ENCODE measurements at regions not wholly inside any gene's neighbourhood (a gene's known extent, or its start where the extent isn't known, plus 50 kb on each side); places are given as distances from the start of the nearest gene placed in this dataset.

GRCh38 chr9:29778281-29778849 lies 2205.1 kb upstream of the C9orf72 start:
- DNase-seq, result no peak

- no peak for DNase-seq
Observed at GRCh38 chr9:29793970-29794369, 2220.7 kb upstream of the C9orf72 start.

- no peak for DNase-seq
Observed at GRCh38 chr9:29796291-29796952, 2223.1 kb upstream of the C9orf72 start.

- no peak for DNase-seq
Observed at GRCh38 chr9:29798599-29798998, 2225.3 kb upstream of the C9orf72 start.

GRCh38 chr9:29799227-29799626 lies 2225.9 kb upstream of the C9orf72 start:
- no peak for DNase-seq

GRCh38 chr9:29800821-29801220 lies 2227.5 kb upstream of the C9orf72 start:
- DNase-seq, result no peak

GRCh38 chr9:29802454-29802853 lies 2229.2 kb upstream of the C9orf72 start:
- DNase-seq, result no peak

GRCh38 chr9:29806937-29807618 lies 2233.8 kb upstream of the C9orf72 start:
- no peak for DNase-seq

- DNase-seq, result no peak
Observed at GRCh38 chr9:29816954-29817703, 2243.8 kb upstream of the C9orf72 start.

- no peak for DNase-seq
Observed at GRCh38 chr9:29822458-29822857, 2249.2 kb upstream of the C9orf72 start.

- DNase-seq, result no peak
Observed at GRCh38 chr9:29826421-29826820, 2253.1 kb upstream of the C9orf72 start.

- DNase-seq, result no peak
Observed at GRCh38 chr9:29830821-29831220, 2257.5 kb upstream of the C9orf72 start.

GRCh38 chr9:29838491-29839020 lies 2265.3 kb upstream of the C9orf72 start:
- no peak for DNase-seq

- DNase-seq, result no peak
Observed at GRCh38 chr9:29844251-29844650, 2271.0 kb upstream of the C9orf72 start.

- no peak for DNase-seq
Observed at GRCh38 chr9:29850664-29851063, 2277.4 kb upstream of the C9orf72 start.

GRCh38 chr9:29861803-29862202 lies 2288.5 kb upstream of the C9orf72 start:
- no peak for DNase-seq

- DNase-seq, result no peak
Observed at GRCh38 chr9:29865764-29866313, 2292.6 kb upstream of the C9orf72 start.

- DNase-seq, result no peak
Observed at GRCh38 chr9:29866556-29866955, 2293.3 kb upstream of the C9orf72 start.

- no peak for DNase-seq
Observed at GRCh38 chr9:29873579-29873978, 2300.3 kb upstream of the C9orf72 start.

- DNase-seq, result no peak
Observed at GRCh38 chr9:29875547-29875946, 2302.3 kb upstream of the C9orf72 start.

- DNase-seq, result no peak
Observed at GRCh38 chr9:29882767-29883166, 2309.5 kb upstream of the C9orf72 start.

- no peak for DNase-seq
Observed at GRCh38 chr9:29906065-29906464, 2332.8 kb upstream of the C9orf72 start.

GRCh38 chr9:29928072-29928471 lies 2354.8 kb upstream of the C9orf72 start:
- DNase-seq, result no peak

Data from GOT3 (cell line).